OCI-LY1 (cell line): ENCODE measurements at regions not wholly inside any gene's neighbourhood (a gene's known extent, or its start where the extent isn't known, plus 50 kb on each side); places are given as distances from the start of the nearest gene placed in this dataset.

Source experiments
- EZH2 ChIP-seq: fragments of 200-600 bp; sonication (generic), shearing (Covaris generic); IDR thresholded peaks from 2 replicates; pipeline ENCODE4 v1.8.0; 2017; ENCODE audit warnings: borderline replicate concordance, mixed run types, mild to moderate bottlenecking, antibody characterized with exemption, low read length, moderate library complexity, mixed read lengths
- TF ChIP-seq, protein P1 (sequence below): fragments of 200-600 bp; sonication (generic), shearing (Covaris generic); IDR thresholded peaks from 2 replicates; pipeline ENCODE4 v1.5.1; 2017; ENCODE audit warnings: mild to moderate bottlenecking, antibody characterized with exemption, low read length, moderate library complexity, mixed read lengths

DNA sequence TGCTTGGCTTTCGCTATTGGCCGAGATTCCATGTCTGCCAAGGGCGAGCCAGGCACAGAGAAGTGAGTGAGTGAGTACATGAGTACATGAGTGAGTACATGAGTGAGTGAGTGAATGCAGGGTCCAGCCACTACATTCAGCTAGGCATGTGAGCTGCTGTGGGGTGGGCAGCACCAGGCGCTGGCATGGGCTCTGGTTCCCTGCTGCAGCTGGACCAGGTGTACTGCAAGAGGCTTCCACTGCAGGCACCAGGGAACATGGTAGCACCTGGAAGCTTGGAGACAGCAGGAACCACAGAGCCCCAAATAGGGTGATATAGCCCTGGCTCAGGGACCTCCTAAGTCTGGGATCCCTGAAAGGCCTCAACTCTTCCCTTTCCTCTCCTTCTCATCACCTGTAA is 330.2 kb downstream of the USP25 start:
- no peak for TF ChIP-seq EZH2
- TF ChIP-seq, protein P1, sequence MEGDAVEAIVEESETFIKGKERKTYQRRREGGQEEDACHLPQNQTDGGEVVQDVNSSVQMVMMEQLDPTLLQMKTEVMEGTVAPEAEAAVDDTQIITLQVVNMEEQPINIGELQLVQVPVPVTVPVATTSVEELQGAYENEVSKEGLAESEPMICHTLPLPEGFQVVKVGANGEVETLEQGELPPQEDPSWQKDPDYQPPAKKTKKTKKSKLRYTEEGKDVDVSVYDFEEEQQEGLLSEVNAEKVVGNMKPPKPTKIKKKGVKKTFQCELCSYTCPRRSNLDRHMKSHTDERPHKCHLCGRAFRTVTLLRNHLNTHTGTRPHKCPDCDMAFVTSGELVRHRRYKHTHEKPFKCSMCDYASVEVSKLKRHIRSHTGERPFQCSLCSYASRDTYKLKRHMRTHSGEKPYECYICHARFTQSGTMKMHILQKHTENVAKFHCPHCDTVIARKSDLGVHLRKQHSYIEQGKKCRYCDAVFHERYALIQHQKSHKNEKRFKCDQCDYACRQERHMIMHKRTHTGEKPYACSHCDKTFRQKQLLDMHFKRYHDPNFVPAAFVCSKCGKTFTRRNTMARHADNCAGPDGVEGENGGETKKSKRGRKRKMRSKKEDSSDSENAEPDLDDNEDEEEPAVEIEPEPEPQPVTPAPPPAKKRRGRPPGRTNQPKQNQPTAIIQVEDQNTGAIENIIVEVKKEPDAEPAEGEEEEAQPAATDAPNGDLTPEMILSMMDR = no peak
